CD4-positive, alpha-beta memory T cell (primary cell): ENCODE measurements at regions not wholly inside any gene's neighbourhood (a gene's known extent, or its start where the extent isn't known, plus 50 kb on each side); places are given as distances from the start of the nearest gene placed in this dataset.

Experiments used
- CTCF ChIA-PET: fragments of 350-600 bp; sonication (Branson Sonifier 250); formaldehyde crosslinking; loops from one replicate; lab custom pipeline; 2021; ENCODE audit warnings: inconsistent platforms; ENCODE audit not compliant: partially characterized antibody; lab: Charles Lee
- POLR2A ChIA-PET: fragments of 350-600 bp; sonication (Branson Sonifier 250); formaldehyde crosslinking; loops from one replicate; lab custom pipeline; 2021; ENCODE audit not compliant: partially characterized antibody; lab: Charles Lee
- DNase-seq, 5 donors: peaks; one replicate each; pipeline versions ENCODE4 v3.0.0 to v3.0.0-alpha.2; 2020 to 2022; ENCODE audit warnings: mixed read lengths in 1 of 5
- H3K27ac ChIP-seq: one replicate; pipeline ENCODE4 v1.7.0; 2013; ENCODE audit warnings: low read depth, low read length
- H3K27me3 ChIP-seq: 2 replicates; pipeline ENCODE4 v1.7.0; 2013; ENCODE audit warnings: mild to moderate bottlenecking, low read length, moderate library complexity; ENCODE audit not compliant: insufficient read depth
- H3K36me3 ChIP-seq: 2 replicates; pipeline ENCODE4 v1.7.0; 2013; ENCODE audit warnings: mild to moderate bottlenecking, low read length, moderate library complexity; ENCODE audit not compliant: insufficient read depth
- H3K4me1 ChIP-seq: 2 replicates; pipeline ENCODE4 v1.7.0; 2013; ENCODE audit warnings: mild to moderate bottlenecking, low read length, moderate library complexity; ENCODE audit not compliant: insufficient read depth
- H3K4me3 ChIP-seq, 2 donors: one replicate each; pipeline ENCODE4 v1.7.0; 2013; ENCODE audit warnings: low read length in 2 of 2, mild to moderate bottlenecking in 1 of 2
- H3K9me3 ChIP-seq, 2 donors: one replicate each; pipeline ENCODE4 v1.7.0; 2013; ENCODE audit warnings: low read length in 2 of 2, control low read depth in 1 of 2; ENCODE audit not compliant: control insufficient read depth in 1 of 2
- H3K27ac Mint-ChIP-seq, 7 donors: one replicate each; pipeline ENCODE4 v1.8.0; 2020 to 2021; ENCODE audit warnings: mixed read lengths in 7 of 7, mild to moderate bottlenecking in 6 of 7, inconsistent platforms in 3 of 7, moderate library complexity in 3 of 7
- H3K27me3 Mint-ChIP-seq, 2 donors: one replicate each; pipeline ENCODE4 v1.8.0; 2020 to 2021; ENCODE audit warnings: mixed read lengths in 2 of 2
- H3K36me3 Mint-ChIP-seq, 2 donors: one replicate each; pipeline ENCODE4 v1.8.0; 2020 to 2021; ENCODE audit warnings: mixed read lengths in 2 of 2, inconsistent platforms in 1 of 2, mild to moderate bottlenecking in 1 of 2
- H3K4me1 Mint-ChIP-seq, 4 donors: one replicate each; pipeline ENCODE4 v1.8.0; 2020 to 2021; ENCODE audit warnings: mixed read lengths in 4 of 4, mild to moderate bottlenecking in 1 of 4
- H3K4me3 Mint-ChIP-seq, 8 donors: one replicate each; pipeline ENCODE4 v1.8.0; 2020 to 2021; ENCODE audit warnings: mixed read lengths in 8 of 8, mild to moderate bottlenecking in 7 of 8, moderate library complexity in 6 of 8, inconsistent platforms in 3 of 8
- H3K9me3 Mint-ChIP-seq, 8 donors: one replicate each; pipeline ENCODE4 v1.8.0; 2020 to 2021; ENCODE audit warnings: mixed read lengths in 8 of 8, mild to moderate bottlenecking in 5 of 8, inconsistent platforms in 3 of 8, moderate library complexity in 1 of 8
- intact Hi-C: fragments of 100-400 bp; cut with micrococcal nuclease; formaldehyde crosslinking; loops from one replicate; pipeline ENCODE4 v1.15.1; 2023

GRCh38 chr5:56460681-56461191, 227.6 kb upstream of the ANKRD55 start:
- H3K9me3 Mint-ChIP-seq: peaks cover 0 to 3% (median 0%) of the 10 kb centered on the region in 8 donors
- no peak overlapping the region for H3K4me3 Mint-ChIP-seq
- Histone ChIP-seq H3K4me3 (no peak overlapping the region), H3K27me3 (no peaks in the 10 kb centered on the region), H3K9me3 (no peaks in the 10 kb centered on the region), H3K27ac (no peak overlapping the region), H3K36me3 (no peaks in the 10 kb centered on the region), H3K4me1 (no peaks in the 10 kb centered on the region)
- CTCF ChIA-PET: no interaction called here
- intact Hi-C loops: no loop called here
- H3K36me3 Mint-ChIP-seq: peaks cover 0 to 9% of the 10 kb centered on the region in 2 donors
- peaks cover 0 to 5% (median under 1%) of the 10 kb centered on the region in 4 donors for H3K4me1 Mint-ChIP-seq
- H3K27me3 Mint-ChIP-seq: no peaks in the 10 kb centered on the region
- peak overlapping the region in 1 of 7 donors; percentile 55 for H3K27ac Mint-ChIP-seq
- no peak for DNase-seq
- POLR2A ChIA-PET: no interaction called here

DNA sequence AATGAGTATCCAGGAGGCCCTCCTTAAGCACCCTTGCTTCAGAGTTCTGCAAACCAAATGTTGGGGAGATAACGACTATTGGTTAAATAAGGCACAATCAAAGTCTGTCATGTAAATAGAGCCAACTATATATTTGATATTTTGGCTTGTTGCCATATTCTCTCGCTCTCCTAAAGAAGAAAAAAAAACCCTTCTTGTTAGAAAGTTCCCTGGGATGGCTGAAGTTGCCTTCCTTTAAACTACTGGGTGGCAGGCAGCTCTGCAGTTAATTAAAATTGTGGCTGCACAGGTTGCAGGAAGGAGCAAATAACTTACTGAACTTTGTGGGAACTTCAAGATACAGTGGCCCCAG, 227.0 kb upstream of the ANKRD55 start:
- intact Hi-C loops: no loop called here
- Mint-ChIP-seq H3K4me3 (no peak overlapping the region), H3K9me3 (peaks cover 0 to 3% (median 0%) of the 10 kb centered on the region in 8 donors), H3K27ac (no peak overlapping the region), H3K4me1 (peaks cover 0 to 6% (median under 1%) of the 10 kb centered on the region in 4 donors), H3K27me3 (no peaks in the 10 kb centered on the region), H3K36me3 (peaks cover 0 to 14% of the 10 kb centered on the region in 2 donors)
- ChIA-PET POLR2A (no interaction called here), CTCF (no interaction called here)
- Histone ChIP-seq H3K27ac (no peak overlapping the region), H3K27me3 (no peaks in the 10 kb centered on the region), H3K4me3 (no peak overlapping the region), H3K9me3 (no peaks in the 10 kb centered on the region), H3K36me3 (no peaks in the 10 kb centered on the region), H3K4me1 (no peaks in the 10 kb centered on the region)
- no peak for DNase-seq

DNA sequence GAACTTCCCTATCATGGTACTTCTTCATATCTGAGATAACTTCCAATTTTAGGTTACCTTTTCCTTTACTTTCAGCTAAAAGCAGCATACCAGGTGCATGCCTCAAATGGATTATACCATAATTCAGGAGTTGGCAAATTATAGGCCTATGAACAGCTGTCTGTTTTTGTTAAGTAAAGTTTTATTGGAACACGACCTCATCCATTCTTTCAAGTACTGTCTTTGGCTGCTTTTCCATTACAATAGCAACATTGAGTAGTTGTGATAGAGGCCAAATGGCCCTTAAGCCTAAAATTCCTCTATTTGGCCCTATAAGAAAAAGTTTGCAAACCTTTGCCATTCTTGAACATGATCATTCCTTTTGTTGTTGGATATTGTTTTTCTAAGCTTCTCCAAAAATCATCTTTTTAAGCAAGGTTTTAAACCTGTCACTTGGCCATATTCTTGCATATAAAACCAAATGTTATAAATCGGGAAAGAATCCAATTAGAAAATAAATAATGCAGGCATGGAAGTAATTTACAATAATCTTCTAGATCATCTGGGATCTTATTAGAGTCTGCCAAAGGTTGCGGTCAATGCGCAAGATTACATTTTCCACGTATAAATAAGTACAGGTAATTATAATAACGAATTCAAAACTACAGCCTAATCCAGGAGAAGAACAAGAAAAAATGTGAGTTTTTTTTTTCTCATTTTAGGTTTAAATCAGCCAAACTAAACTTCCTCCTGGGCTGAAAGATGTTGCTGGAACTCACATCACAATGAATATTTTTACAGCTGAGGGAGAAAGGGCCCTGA, 226.5 kb upstream of the ANKRD55 start:
- Histone ChIP-seq H3K27ac (no peak overlapping the region), H3K4me3 (no peak overlapping the region), H3K4me1 (no peaks in the 10 kb centered on the region), H3K27me3 (no peaks in the 10 kb centered on the region), H3K36me3 (no peaks in the 10 kb centered on the region), H3K9me3 (no peaks in the 10 kb centered on the region)
- CTCF ChIA-PET: no interaction called here
- H3K9me3 Mint-ChIP-seq: peaks cover 0 to 3% (median 0%) of the 10 kb centered on the region in 8 donors
- POLR2A ChIA-PET: no interaction called here
- intact Hi-C loops: no loop called here
- no peak overlapping the region for H3K4me3 Mint-ChIP-seq
- peaks cover 0 to 11% of the 10 kb centered on the region in 2 donors for H3K36me3 Mint-ChIP-seq
- no peak overlapping the region for H3K27ac Mint-ChIP-seq
- no peak for DNase-seq
- H3K27me3 Mint-ChIP-seq: no peaks in the 10 kb centered on the region
- peaks cover 0 to 10% (median 0%) of the 10 kb centered on the region in 4 donors for H3K4me1 Mint-ChIP-seq

- Histone ChIP-seq H3K27ac (no peak overlapping the region), H3K4me1 (no peaks in the 10 kb centered on the region), H3K36me3 (no peaks in the 10 kb centered on the region), H3K4me3 (no peak overlapping the region), H3K27me3 (no peaks in the 10 kb centered on the region), H3K9me3 (no peaks in the 10 kb centered on the region)
- peaks cover 0 to 18% (median 4%) of the 10 kb centered on the region in 4 donors for H3K4me1 Mint-ChIP-seq
- no peak overlapping the region for H3K27ac Mint-ChIP-seq
- H3K36me3 Mint-ChIP-seq: peaks cover 0 to 11% of the 10 kb centered on the region in 2 donors
- H3K27me3 Mint-ChIP-seq: no peaks in the 10 kb centered on the region
- H3K4me3 Mint-ChIP-seq: no peak overlapping the region
- no peak for DNase-seq
- peaks cover 0 to 3% (median 0%) of the 10 kb centered on the region in 8 donors for H3K9me3 Mint-ChIP-seq
- CTCF ChIA-PET: interaction anchor here (0.5 to 1.3 kb wide), 4 partner anchors 8 to 522 kb away, joined by 3 to 4 read pairs (median 3); no protein-coding TSS in a partner anchor
- intact Hi-C loops: no loop called here
- POLR2A ChIA-PET: interaction anchor here (1.6 kb wide), 1 partner anchor 22 kb away, joined by 4 read pairs; no protein-coding TSS in a partner anchor
Measured at GRCh38 chr5:56457887-56458812, 225.0 kb upstream of the ANKRD55 start.

- no peak overlapping the region for H3K4me3 ChIP-seq
- H3K4me1 ChIP-seq: no peaks in the 10 kb centered on the region
- H3K27ac ChIP-seq: no peak overlapping the region
- intact Hi-C loops: no loop called here
- no peaks in the 10 kb centered on the region for H3K9me3 ChIP-seq
- peaks cover 0 to 3% (median 0%) of the 10 kb centered on the region in 8 donors for H3K9me3 Mint-ChIP-seq
- no peaks in the 10 kb centered on the region for H3K27me3 ChIP-seq
- ChIA-PET POLR2A (no interaction called here), CTCF (interaction anchor here (1.0 kb wide), 1 partner anchor 382 kb away, joined by 3 read pairs; no protein-coding TSS in a partner anchor)
- H3K27ac Mint-ChIP-seq: peak overlapping the region in 2 of 7 donors; percentile 5 to 23
- H3K4me3 Mint-ChIP-seq: no peak overlapping the region
- no peaks in the 10 kb centered on the region for H3K36me3 ChIP-seq
- no peak for DNase-seq
- H3K4me1 Mint-ChIP-seq: peaks cover 0 to 18% (median 4%) of the 10 kb centered on the region in 4 donors
- H3K27me3 Mint-ChIP-seq: no peaks in the 10 kb centered on the region
- H3K36me3 Mint-ChIP-seq: peaks cover 0 to 11% of the 10 kb centered on the region in 2 donors
Measured at GRCh38 chr5:56456002-56456401, 222.9 kb upstream of the ANKRD55 start.

GRCh38 chr5:56455417-56455816, 222.3 kb upstream of the ANKRD55 start:
- peaks cover 0 to 11% of the 10 kb centered on the region in 2 donors for H3K36me3 Mint-ChIP-seq
- no peaks in the 10 kb centered on the region for H3K36me3 ChIP-seq
- intact Hi-C loops: no loop called here
- ChIA-PET POLR2A (no interaction called here), CTCF (no interaction called here)
- peaks cover 0 to 18% (median 4%) of the 10 kb centered on the region in 4 donors for H3K4me1 Mint-ChIP-seq
- H3K27me3 Mint-ChIP-seq: no peaks in the 10 kb centered on the region
- H3K27ac ChIP-seq: no peak overlapping the region
- peaks cover 0 to 3% (median 0%) of the 10 kb centered on the region in 8 donors for H3K9me3 Mint-ChIP-seq
- no peak for DNase-seq
- H3K4me1 ChIP-seq: no peaks in the 10 kb centered on the region
- no peak overlapping the region for H3K4me3 ChIP-seq
- no peak overlapping the region for H3K4me3 Mint-ChIP-seq
- H3K27ac Mint-ChIP-seq: peak overlapping the region in 1 of 7 donors; percentile 5
- no peaks in the 10 kb centered on the region for H3K27me3 ChIP-seq
- H3K9me3 ChIP-seq: no peaks in the 10 kb centered on the region
